GM19468 (cell line): ENCODE measurements at regions not wholly inside any gene's neighbourhood (a gene's known extent, or its start where the extent isn't known, plus 50 kb on each side); places are given as distances from the start of the nearest gene placed in this dataset.

Experiments used
- ATAC-seq: cut with Tn5 transposase; IDR thresholded peaks from one replicate; pipeline ENCODE4 v1.9.1; 2021; ENCODE audit warnings: mild to moderate bottlenecking, moderate library complexity, moderate number of reproducible peaks; ENCODE audit not compliant: unreplicated experiment; ENCODE audit errors: extremely low read depth

GRCh38 chr2:121076885-121077549 is 208.0 kb downstream of the TFCP2L1 start:
- no peak for ATAC-seq

DNA sequence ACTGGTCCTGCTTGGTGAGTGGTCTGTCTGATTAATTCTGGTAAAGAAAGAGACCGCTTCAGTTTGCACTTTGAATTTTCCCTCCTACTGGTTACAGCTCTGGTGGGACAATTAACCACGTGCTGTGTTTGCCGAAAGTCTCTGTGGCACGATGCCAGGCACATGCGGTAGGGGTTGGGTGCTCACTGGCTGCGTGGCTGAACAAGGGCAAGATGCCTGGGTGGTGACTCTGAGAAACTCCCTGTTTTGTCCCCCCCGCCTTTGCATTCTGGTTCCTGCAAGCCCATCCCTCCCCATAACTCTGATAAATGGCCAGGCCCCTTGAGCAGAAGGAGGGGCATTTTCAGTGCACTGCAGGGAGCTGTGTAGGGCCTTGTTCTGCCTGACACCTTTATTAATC is 206.1 kb downstream of the TFCP2L1 start:
- ATAC-seq: no peak

DNA sequence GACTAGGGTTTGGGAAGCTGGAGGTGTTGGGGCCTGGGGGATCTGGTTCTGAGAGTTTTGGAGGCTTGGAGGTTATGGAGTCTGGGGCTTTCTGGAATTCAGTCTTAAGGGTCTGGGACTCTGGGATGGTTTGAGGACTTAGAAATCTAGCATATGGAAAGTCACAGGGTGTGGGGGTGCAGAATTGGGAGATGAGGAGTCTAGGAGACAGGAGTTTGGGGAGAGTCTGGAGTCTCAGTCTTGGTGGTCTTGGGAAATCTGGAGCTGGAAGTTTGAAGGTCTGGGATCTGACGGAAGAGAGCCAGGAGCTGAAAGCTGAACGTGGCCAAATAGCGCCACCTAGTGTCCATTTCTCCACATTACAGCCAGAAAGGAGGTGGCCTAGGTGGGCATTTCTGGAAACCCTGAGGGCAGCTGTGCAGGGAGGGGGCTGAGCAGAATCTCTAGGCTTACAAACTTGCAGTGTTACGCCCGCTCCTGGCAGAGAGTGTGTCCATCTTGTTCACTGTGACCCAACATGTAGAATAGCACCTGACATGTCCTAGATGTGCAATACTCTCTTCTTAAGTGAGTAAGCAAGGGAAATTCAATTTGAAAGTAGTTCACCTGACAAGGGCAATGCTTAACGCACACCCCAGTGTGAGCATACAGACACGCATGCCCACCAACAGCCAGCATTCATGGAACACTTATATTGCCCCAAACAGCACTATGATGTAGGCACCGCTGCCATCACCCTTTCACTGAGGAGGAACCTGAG is 204.8 kb downstream of the TFCP2L1 start:
- ATAC-seq: no peak

DNA sequence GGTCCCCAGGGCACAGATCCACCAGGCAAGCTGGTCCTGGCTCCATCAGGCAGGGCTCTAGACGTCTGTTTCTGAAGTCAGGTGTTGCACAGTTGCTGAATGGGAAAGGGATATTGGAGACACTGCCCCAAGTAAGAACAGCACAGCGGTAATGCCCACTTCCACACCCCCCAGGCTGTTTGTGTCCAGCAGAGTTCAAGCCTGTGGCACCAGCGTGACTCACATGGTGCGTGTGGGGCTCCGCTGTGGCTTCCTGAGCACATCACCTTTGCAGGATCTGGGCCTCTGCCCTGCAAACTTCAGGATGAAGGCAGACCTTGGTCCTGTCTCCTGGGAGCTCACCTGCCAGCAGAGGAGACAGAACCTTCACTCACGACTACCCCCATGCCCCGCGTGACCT is 203.3 kb downstream of the TFCP2L1 start:
- ATAC-seq: no peak

- no peak for ATAC-seq
Observed at GRCh38 chr2:121082191-121082590, 202.8 kb downstream of the TFCP2L1 start.

GRCh38 chr2:121084130-121084680 is 200.8 kb downstream of the TFCP2L1 start:
- ATAC-seq: no peak

- ATAC-seq: no peak
Observed at GRCh38 chr2:121085801-121086200, 199.2 kb downstream of the TFCP2L1 start.

DNA sequence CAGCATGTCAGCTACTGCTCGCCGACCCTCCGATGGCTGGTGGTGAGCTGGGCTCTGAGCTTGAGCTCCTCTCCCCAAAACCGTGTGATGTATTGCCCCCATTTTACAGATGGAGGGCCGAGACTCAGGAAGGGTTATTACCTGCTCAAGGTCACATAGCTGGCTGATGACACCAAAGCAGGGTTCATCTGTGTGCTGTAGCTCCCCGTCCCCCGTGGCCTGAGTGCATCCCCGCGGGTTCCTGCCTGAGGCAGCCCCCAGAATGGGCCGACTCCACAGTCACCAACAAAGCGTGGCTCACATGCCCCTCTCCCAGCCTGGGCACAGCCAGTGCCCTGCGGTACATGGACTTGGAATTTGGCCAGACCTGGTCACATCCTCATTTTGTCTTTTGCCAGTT is 198.6 kb downstream of the TFCP2L1 start:
- no peak for ATAC-seq

- ATAC-seq: no peak
Observed at GRCh38 chr2:121087117-121087516, 197.9 kb downstream of the TFCP2L1 start.

GRCh38 chr2:121088251-121089165 is 196.5 kb downstream of the TFCP2L1 start:
- no peak for ATAC-seq

DNA sequence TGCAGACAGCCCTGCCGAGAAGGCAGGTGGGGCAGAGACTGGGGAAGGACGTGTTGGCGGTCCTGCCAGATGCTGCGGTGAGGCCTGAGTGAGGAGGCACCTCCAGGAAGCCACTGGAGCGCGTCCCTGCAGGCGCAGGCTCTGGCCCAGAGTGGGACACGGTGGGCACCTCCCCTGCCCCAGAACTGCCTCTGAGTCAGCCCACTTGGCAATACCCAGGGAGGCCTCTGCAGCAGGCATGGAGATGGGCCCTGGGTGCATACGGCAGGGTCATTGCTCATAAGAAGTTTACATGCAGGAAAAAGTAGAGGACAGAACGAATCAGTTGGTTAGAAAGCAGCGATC is 195.9 kb downstream of the TFCP2L1 start:
- ATAC-seq: no peak

DNA sequence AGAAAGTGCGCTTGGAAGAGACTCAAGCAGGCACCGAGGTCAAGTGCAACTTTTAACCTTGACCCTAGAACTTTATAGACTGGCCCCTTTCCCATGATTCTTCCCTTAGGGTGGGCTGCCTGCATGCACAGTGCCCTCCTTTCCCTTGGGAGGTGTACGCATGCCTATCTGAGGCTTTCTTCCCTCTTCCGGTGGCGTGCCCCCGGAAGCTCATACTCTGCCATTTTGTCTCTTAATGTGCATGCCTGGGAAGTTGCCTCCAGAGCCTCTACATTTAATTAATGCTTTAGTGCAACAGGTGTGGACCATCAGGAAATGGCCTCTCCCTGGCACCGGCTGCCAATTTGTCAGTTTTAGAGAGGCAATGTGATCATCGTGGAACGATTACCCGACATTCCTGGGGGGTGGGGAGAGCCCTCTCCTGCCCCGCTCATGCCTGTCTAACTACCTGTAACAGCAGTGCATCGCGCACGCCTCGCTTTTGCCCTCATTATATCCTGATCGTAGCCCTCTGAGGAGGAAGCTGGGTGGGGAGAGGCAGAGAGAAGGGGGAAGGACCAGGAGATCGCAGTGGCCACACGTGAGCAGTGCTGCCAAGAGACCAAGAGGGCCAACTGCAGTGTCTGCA is 194.8 kb downstream of the TFCP2L1 start:
- ATAC-seq: no peak

DNA sequence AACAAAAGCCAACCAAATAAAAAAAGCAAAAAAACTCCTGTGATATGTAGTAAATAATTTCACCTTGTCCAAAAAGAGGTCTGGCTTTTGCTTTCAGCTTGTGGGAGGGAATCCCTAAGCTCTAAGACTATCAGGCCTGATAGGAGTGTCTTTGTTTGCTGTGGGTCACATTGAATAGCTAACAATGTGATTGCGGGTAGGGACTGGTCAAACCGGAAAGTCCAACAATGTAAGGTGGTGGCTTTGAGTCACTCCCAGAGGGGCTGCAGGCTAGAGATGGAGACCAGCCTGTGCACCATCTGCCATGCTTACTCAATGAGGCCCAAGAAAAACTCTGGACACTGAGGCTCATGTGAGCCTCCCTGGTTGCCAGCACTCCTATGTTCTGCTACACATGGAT is 192.9 kb downstream of the TFCP2L1 start:
- no peak for ATAC-seq

DNA sequence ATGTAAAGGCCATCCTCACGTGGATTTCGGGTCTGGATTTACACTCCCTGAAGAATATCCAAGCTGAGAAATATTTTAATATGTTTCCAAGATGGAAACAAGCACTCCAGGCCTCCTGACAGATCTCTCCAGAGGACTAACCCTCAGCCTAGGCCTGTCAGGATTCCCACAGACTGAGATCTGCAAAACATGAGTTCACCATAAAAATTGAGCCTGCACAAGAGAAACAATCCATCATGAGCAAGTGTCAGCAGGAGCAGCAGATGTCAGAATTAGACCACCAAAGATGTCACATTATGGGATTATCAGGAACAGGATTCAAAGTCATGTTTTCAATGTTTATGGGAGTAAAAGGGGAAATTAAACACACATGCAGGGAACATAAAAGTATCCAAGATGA is 191.3 kb downstream of the TFCP2L1 start:
- no peak for ATAC-seq

GRCh38 chr2:121094101-121094500 is 190.9 kb downstream of the TFCP2L1 start:
- ATAC-seq: no peak

GRCh38 chr2:121094845-121095244 is 190.2 kb downstream of the TFCP2L1 start:
- ATAC-seq: no peak

- ATAC-seq: no peak
Observed at GRCh38 chr2:121095257-121096080, 189.5 kb downstream of the TFCP2L1 start.

GRCh38 chr2:121096611-121097010 is 188.4 kb downstream of the TFCP2L1 start:
- ATAC-seq: no peak

DNA sequence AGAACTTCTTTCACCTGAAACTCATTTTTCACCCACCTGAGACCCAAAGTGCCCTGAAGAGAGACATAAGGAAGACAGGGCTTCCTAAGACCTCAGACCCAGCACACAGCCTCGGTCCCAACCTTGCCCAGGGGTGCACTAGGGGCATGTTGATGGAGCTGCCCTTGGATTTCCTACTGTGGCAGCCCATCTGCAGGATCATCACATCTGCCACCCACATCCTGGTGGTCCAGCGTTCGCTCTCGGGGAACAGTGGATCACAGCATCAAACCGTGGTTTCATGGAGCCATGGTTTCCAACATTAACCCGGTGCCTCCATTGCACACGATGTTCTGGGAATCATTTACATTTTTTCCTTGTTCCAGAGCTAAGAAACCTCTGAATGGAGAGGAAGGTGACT is 186.4 kb downstream of the TFCP2L1 start:
- ATAC-seq: no peak
